ENCODE measurements at regions not wholly inside any gene's neighbourhood (a gene's known extent, or its start where the extent isn't known, plus 50 kb on each side); places are given as distances from the start of the nearest gene placed in this dataset.

DNA sequence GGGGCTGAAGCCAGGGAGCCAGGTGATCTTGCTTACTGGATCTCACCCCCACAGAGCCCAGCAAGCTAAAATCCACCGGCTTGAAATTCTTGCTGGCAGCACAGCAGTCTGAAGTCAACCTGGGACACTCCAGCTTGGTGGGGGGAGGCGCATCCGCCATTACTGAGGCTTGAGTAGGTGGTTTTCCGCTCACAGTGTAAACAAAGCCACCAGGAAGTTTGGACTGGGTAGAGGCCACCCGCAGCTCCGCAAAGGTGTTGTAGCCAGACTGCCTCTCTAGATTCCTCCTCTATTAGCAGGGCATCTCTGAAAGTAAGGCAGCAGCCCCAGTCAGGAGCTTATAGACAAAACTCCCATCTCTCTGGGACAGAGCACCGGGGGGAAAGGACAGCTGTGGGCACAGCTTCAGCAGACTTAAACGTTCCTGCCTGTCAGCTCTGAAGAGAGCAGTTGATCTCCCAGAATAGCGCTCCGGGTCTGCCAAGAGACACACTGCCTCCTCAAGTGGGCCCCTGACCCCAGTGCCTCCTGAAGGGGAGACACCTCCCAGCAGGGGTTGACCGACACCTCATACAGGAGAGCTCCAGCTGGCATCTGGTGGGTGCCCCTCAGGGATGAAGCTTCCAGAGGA lies 206.3 kb upstream of the KHDRBS2 start:
- ChIA-PET CTCF (no interaction called here), POLR2A (no interaction called here)

DNA sequence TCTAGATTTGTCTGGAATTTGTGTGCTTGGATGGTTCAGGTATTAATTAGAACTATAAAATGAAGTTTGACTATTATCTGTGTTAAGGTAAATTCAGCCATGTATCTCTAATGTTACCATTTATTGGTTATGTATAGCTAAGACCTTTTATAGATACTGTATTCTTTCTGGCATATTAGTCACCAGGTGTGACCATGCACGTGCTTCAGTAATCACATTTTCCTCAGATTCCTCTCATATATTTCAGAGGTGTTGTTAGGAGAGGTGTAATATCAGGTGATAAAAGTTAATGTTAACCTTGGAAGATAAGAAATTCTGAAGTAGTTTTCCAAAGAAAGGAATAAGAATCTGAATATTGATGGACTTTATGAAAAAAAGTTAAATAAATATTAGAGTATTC lies 194.5 kb upstream of the KHDRBS2 start:
- CTCF ChIA-PET = no interaction called here
- POLR2A ChIA-PET = no interaction called here

DNA sequence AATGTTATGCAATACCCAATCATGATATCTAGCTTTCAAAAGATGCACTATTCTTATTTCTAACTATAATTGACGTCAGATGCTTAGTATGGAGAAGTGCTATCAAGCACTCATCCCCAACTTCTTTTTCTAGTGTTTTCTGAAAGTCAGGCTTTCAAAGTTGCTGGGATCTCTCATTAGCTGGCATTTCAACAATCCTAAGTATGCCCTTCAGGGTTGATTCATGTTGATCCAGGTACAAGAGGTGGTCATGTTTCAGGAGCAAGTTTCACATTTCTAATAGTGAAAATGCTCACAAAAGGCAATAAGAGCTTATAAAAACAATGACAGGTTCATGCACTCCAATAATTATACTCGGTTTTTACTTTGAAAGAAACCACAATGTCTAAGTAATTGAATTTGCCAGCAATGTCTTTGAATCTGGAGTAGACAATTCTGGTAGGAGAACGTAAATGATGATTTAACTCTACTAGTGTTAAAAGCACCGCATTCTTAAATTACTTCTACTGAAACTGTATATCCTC lies 193.7 kb upstream of the KHDRBS2 start:
- ChIA-PET POLR2A (no interaction called here), CTCF (no interaction called here)

DNA sequence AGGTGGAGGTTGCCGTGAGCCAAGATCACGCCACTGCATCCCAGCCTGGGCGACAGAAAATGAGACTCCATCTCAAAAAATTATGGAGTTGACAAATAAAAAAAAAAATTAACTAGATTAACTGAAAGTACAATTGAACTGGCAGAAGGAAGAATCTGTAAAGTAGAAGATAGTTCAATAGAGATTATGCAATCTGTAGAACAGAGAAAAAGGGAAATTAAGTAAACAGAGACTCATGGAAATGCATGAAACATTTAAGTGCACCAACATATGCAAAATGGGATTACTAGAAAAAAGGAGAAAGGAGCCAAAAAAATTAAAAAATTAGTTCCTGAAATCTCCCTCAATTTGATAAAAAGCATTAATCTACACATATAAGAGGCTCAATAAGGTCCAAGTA lies 188.8 kb upstream of the KHDRBS2 start:
- CTCF ChIA-PET = no interaction called here
- POLR2A ChIA-PET = no interaction called here

DNA sequence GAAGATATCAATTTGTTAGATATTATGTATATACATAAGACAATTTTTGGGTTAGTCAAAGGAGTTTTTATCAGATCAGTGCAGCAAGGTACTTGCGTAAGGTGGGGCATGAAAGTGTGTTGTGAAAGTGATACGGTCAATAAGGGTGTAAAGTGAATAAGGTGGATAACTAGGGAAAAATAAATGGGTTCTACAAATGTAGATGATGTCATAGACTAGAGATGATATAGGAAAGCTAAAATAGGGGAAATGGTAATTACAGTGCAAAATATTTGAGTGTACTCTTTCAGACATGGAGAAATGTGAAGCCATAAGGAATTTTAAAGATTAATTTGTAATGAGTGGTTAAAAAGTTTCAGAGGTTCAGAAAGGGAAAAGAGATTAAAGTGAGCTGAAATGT lies 180.6 kb upstream of the KHDRBS2 start:
- POLR2A ChIA-PET = no interaction called here
- CTCF ChIA-PET = no interaction called here

DNA sequence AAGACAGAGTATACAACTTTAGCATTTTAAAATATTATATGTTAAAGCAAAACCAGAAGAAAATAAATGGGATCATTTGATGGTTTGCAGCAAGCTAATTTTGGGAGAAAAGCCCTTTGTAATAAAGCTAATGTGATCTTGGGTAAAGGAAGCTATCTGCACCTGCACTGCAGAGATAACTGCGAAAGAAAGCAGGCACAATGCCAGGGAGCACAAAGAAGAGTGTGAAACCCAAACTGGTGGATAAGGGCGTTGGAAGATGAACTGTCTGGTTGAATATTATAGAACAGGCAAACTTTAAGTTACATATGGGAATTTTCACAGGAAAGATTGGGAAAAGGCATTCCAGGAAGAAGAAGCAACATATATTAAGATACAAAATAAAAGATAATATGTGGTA lies 179.2 kb upstream of the KHDRBS2 start:
- ChIA-PET CTCF (no interaction called here), POLR2A (no interaction called here)

DNA sequence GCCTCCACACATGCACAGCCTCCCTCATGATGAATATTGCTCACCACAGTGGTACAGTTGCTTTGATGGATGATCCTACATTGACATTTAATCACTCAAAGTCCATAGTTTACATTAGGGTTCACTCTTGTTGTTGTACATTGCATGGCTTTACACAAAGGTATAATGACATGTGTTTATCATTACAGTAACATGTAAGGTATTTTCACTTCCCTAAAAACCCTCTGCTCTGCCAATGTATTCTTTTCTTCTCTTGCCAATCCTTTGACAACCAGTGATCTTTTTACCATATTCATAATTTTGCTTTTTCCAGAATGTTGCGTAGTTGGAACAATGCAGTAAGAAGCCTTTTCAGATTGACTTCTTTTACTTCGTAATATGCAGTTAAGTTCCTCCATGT lies 166.6 kb upstream of the KHDRBS2 start:
- ChIA-PET CTCF (no interaction called here), POLR2A (no interaction called here)

DNA sequence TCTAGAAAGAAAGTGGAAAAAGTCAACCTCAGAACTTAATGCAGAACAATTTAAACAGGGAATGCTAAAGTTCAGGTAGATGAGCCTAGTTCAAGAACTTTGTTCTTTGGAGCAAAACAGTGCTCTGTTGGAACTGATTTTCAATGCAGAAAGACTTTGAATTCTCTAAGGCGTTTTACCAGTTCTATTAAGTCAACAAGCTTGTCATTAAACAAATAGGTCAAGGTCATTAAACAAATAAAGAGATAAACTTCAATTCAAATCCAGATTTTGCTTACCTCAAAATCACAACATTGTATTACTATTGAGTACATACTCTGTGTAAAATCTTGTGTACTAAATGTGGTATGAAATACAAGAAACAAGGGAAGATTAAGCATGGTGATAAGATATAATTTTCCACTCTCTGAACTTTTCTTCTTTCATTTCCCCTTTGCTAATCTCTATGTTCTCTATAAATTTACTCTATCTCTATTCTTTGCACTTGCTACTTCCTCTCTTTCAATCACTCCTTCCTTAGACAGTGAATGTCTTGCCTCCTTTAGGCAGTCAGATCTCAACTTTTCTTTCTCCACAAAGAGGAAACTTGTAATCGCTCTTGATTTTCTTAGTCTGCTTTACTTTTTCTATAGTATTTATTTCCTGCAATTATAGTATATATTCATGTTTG lies 160.8 kb upstream of the KHDRBS2 start:
- POLR2A ChIA-PET = no interaction called here
- CTCF ChIA-PET = no interaction called here

DNA sequence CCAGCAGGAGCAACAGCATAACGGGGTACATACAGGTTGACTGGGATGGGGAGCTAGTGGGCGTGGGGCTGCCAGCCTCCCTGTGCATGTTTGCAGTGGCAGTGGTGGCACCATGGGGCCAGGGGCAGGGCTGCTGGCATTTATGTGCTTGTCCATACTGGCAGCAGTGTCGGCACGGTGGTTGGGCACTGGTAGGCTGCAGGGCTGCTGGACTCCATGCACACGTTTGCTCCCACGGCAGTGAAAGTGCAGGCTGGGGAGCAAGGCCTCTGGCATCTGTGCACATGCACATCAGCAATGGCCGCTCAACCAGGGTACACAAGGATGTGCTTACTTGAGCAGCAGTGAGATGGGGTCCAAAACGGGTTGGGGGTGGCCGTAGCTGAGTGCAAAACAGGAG lies 159.5 kb upstream of the KHDRBS2 start:
- ChIA-PET CTCF (no interaction called here), POLR2A (no interaction called here)

DNA sequence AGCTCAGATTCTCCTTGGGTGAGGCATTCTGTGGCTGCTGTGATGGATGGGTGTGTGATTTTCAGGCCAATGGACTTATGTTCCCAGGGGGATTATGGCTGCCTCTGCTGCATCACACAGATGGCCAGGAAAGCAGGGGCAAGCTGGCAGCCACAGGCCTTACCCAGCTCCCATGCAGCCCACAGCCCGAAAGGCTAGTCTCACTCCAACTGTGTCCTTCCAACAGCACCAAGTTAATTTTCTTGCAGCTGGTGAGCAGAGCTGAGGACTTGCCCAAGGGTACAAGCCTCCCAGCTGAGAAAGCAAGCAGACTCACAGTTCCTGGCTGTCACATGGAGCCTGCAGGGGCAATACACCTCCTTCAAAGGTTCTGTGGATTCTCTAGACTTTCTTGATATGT lies 155.2 kb upstream of the KHDRBS2 start:
- CTCF ChIA-PET = no interaction called here

DNA sequence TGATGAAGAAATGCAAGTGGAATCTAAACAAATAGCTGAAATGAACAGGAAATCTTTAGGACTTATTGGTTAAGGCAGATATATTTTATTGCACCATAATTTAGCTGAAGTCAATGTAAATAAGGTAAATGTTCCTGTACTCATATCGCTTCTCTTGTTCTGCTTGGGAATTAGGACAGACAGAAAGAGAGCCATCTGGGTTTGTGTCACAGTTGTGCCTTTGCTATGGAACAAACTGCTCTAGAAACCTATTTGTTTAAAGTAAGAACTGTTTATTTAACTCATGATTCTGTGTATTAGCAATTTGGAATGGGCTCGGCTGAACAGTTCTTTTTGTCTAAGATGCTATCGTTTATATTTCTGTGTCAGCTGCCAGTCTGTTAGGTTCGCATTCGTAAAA lies 143.8 kb upstream of the KHDRBS2 start:
- ChIA-PET CTCF (no interaction called here), POLR2A (no interaction called here)

More for the DNA sequence above, 155.2 kb upstream of the KHDRBS2 start:
- POLR2A ChIA-PET = no interaction called here

DNA sequence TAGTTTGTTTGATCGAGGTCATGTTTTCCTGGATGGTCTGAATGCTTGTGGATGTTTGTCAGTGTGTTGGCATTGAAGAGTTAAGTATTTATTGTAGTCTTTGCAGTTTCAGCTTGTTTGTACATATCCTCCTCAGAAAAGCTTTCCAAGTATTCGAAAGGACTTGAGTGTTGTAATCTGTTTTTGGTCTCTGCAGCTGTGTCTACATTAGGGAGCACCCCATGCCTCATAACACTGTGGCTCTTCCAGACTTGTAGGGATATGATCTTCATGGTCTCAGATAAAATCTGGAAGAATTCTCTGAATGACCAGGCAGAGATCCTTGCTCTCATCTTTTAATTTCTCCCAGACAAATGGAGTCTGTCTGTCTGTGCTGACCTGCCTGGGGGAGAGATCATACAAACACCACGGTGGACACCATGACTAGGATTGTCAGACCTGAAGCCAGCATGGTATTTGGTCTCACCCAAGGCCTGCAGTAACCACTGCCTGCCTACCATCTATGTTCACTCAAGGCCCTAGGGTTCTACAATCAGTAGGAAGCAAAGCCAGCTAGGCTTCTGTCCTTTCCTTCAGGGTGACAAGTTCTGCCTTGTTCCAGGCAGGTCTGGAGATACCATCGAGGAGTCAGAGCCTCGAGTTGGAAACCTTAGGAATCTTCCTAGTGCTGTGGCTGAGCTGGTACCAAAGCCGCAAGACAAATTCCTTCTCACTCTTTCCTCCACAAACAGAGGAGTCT lies 114.7 kb upstream of the KHDRBS2 start:
- ChIA-PET POLR2A (no interaction called here), CTCF (no interaction called here)

DNA sequence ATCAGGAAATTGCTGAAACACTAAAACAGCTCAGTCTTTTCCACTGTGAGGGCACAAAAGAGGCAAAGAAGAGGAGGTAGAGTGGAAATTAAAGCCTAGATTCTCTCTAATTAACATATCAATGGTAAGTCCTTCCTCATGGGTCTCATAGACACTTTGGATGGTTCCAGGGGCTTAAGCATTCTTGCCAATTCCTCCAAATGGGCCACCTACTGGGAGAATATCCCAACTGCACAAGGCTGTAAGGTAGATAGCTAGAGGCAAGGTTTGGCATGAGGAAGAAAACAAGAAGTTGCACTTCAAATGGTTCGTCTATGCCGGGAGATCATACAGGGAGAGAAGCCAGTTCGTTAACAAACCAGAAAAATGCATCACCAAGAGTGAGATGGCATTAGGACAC lies 107.6 kb upstream of the KHDRBS2 start:
- ChIA-PET CTCF (no interaction called here), POLR2A (no interaction called here)

DNA sequence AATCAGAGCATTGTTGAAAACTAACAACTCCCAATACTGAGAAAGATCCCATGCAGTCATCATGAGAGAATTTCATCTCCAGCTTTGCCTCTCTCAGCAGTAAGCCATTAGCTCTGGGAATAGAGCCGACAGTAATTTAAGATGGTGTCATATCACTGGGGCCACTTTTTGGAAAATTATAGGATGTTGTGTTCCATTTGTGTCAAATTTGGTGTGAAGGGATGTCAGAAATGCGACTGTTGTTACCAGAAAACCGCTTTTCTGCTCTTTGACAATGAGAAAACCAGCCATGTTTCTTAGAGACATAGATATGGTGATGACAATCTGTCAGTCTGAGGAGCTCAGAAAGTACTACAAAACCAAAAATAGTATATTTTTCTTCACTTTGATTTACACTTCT lies 106.3 kb upstream of the KHDRBS2 start:
- CTCF ChIA-PET = no interaction called here

DNA sequence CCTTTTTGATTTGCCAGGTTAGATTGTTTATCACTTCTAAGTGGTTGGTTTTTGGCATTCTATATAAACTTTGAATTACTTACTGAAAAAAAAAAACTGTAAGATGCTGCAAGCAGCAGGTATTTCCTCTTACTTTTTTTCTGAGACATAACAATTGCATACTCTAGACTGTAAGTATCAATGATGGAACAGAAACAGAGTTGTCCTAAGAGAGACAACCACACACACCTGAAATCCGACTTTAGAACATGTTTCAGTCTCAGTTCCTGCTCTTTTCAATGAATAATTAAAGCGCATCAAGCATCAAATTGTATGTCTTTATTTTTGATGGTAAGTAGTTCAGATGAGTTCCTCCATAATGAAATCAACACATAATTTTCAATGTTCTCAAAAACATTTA lies 105.3 kb upstream of the KHDRBS2 start:
- POLR2A ChIA-PET = no interaction called here
- CTCF ChIA-PET = no interaction called here

More for the DNA sequence above, 106.3 kb upstream of the KHDRBS2 start:
- POLR2A ChIA-PET = no interaction called here

DNA sequence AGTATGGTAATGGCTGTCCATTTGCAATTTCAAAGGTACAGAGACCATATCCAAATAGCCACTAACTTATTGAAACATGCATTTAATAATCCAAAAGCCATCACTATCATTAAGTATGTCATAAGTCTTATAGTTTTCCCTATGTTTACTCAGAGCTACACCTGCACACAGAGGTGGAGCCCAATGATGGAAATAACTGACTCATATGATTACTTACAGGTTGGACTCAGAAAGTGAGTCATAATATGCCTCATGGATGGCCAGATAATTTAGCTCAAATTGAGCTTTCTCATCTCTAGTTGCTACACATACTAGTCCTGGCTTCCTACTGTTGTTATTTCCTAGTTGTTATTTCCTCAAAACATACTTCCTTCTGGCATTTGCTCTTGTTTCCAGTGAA lies 104.4 kb upstream of the KHDRBS2 start:
- ChIA-PET POLR2A (no interaction called here), CTCF (no interaction called here)

DNA sequence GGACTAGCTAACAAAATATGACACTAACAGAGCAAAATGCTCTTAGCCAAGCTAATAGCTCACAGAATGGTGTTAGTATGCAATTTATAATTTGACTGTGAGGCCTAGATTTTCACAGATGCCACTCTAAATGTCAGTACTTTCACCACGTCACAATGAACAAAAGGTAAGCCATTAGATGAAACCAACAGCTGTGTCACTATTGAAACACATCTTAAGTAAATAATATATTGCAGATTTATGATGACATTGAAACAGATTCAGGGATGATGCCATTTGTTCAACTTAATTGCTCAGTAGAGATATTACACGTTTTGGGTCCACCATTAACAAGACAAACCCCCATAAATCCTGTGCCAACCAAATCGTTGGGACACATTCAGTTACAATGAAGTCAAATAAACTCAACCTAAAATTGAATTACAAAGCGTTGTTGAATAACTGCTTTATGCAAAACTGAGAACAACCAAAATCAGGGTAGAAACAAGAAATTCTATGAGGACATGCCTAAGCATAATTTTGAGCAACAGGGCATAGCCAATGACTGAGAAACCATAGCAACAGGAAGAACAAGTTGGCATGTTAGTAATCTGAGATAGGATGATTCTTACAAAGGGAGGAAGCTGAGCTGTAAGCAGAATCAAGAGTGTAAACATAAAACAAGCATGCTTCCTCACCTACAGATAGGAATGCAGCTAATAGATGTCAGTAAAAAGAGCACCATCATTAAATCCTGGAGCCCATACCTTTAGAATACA lies 85.6 kb upstream of the KHDRBS2 start:
- POLR2A ChIA-PET = no interaction called here
- CTCF ChIA-PET = no interaction called here

DNA sequence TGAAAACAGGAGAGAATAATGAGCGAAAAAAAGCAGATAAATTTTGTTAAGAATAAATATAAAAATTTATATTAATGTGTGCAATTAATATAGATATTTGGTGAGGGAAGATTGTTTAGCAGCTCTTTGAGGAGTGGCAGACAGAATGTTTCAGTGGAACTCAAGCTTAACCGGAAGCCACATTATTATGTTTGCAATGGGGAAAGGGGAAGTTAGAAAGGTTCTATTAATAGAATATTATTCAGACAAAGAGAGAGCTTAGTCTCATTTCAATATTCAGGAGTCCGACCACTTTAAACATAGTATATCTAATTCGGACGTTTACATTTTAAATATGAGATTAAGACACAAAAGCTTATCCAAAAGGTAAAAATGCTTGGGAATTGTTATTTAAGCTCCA lies 81.6 kb upstream of the KHDRBS2 start:
- POLR2A ChIA-PET = no interaction called here
- CTCF ChIA-PET = no interaction called here

DNA sequence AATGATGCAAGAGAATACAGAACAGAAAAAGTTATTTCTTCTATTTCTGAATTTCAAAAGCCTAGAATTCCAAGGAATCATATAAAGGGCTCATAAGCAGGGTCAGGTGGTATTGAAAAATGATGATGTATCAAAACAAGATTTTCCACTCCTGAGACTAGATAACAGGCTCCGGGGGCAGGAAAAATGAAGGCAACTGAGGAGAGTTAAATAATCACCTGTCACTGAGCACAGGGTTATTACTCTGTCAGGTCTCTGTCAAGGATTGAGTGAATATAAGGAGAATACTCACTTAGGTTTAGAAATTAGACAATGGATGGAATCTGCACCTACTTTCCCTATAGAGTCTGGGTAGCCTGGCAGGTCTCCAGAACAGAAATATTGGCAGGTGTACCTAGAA lies 76.1 kb upstream of the KHDRBS2 start:
- POLR2A ChIA-PET = no interaction called here

DNA sequence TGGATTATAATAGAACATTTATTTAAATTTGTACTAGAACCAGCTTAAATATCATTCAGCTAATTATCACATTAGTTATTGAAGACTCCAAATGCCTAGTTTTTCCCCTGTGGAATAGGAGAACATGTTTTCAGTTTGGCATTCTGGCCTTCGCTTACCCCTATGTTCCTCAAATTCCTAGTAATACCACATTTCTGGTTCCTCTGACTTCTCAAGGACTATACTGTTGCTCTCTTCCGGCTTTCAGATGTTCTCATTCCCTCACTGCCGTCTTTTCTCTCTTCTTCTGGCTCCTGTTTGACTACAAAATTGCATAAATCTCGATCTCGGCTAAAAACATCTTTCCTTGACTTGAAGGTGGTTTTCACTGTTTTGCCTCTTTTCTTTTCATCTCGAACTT lies 71.8 kb upstream of the KHDRBS2 start:
- CTCF ChIA-PET = no interaction called here
- POLR2A ChIA-PET = no interaction called here

More for the DNA sequence above, 76.1 kb upstream of the KHDRBS2 start:
- CTCF ChIA-PET = no interaction called here

DNA sequence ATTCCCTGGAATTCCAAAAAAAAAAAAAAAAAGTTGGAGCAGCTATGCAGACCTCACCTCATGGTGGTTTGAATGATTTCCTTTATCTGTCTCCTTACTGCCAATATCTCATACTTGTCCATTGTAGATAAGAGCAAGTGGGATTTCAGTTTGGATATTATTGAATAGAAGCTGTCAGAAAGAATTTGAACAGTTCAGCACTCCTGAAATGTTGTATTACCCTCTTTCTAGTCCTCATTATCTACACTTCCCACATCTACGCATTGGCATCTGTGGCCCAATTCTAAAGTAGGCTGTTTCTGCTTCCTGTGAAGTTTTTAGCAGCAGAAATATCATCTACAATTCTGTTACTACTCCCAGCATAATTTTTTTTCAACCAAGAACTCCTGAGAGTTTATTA lies 68.2 kb upstream of the KHDRBS2 start:
- ChIA-PET POLR2A (no interaction called here), CTCF (no interaction called here)
